CD4-positive, CD25-positive, alpha-beta regulatory T cell (primary cell): ENCODE measurements at regions not wholly inside any gene's neighbourhood (a gene's known extent, or its start where the extent isn't known, plus 50 kb on each side); places are given as distances from the start of the nearest gene placed in this dataset.
"Not testable (repeated sequence)": the region's sequence is repeated elsewhere in the genome, so short reads cannot be mapped to it uniquely, and the experiment has no call there.

Source experiments
- ATAC-seq, 2 donors: fragments of 150-1000 bp; cut with Tn5 transposase; one replicate each; pipeline ENCODE4 v1.10.0; 2021; ENCODE audit warnings: low read depth in 2 of 2, moderate number of reproducible peaks in 2 of 2, moderate library complexity in 1 of 2
- DNase-seq, 3 donors: peaks; one replicate each; pipeline versions ENCODE4 v3.0.0 to v3.0.0-alpha.2; 2012 to 2022; ENCODE audit warnings: mixed read lengths in 1 of 3
- H3K27ac ChIP-seq: one replicate; pipeline ENCODE4 v1.7.0; 2013; ENCODE audit warnings: mild to moderate bottlenecking, low read length; ENCODE audit not compliant: insufficient read depth, poor library complexity, severe bottlenecking
- H3K27me3 ChIP-seq: one replicate; pipeline ENCODE4 v1.7.0; 2013; ENCODE audit warnings: low read length; ENCODE audit not compliant: control insufficient read depth, insufficient read depth
- H3K36me3 ChIP-seq: one replicate; pipeline ENCODE4 v1.7.0; 2013; ENCODE audit warnings: mild to moderate bottlenecking, low read length, moderate library complexity; ENCODE audit not compliant: control insufficient read depth, insufficient read depth
- H3K4me1 ChIP-seq: 2 replicates; pipeline ENCODE4 v1.7.0; 2013; ENCODE audit warnings: mild to moderate bottlenecking, low read length; ENCODE audit not compliant: insufficient read depth, control insufficient read depth, poor library complexity, severe bottlenecking
- H3K4me3 ChIP-seq: one replicate; pipeline ENCODE4 v1.7.0; 2013; ENCODE audit warnings: low read depth, mild to moderate bottlenecking, low read length, moderate library complexity
- H3K9me3 ChIP-seq, 2 experiments: 1 replicate in 1 of 2; 2 replicates in 1 of 2; pipeline ENCODE4 v1.7.0; 2013; ENCODE audit warnings: low read length in 2 of 2, mild to moderate bottlenecking in 1 of 2, moderate library complexity in 1 of 2; ENCODE audit not compliant: control insufficient read depth in 2 of 2
- H3K27ac Mint-ChIP-seq, 3 donors: one replicate each; pipeline ENCODE4 v1.8.0; 2020 to 2022; ENCODE audit warnings: mild to moderate bottlenecking in 3 of 3, mixed read lengths in 3 of 3, moderate library complexity in 2 of 3
- H3K27me3 Mint-ChIP-seq: one replicate; pipeline ENCODE4 v1.8.0; 2022; ENCODE audit warnings: mild to moderate bottlenecking, mixed read lengths
- H3K36me3 Mint-ChIP-seq: one replicate; pipeline ENCODE4 v1.8.0; 2020; ENCODE audit warnings: mixed read lengths
- H3K4me1 Mint-ChIP-seq, 4 donors: one replicate each; pipeline ENCODE4 v1.8.0; 2020 to 2022; ENCODE audit warnings: mixed read lengths in 4 of 4, mild to moderate bottlenecking in 1 of 4
- H3K4me3 Mint-ChIP-seq, 4 donors: one replicate each; pipeline ENCODE4 v1.8.0; 2020 to 2022; ENCODE audit warnings: mild to moderate bottlenecking in 4 of 4, mixed read lengths in 4 of 4, moderate library complexity in 3 of 4
- H3K9me3 Mint-ChIP-seq, 7 donors: one replicate each; pipeline ENCODE4 v1.8.0; 2020 to 2022; ENCODE audit warnings: mixed read lengths in 7 of 7, mild to moderate bottlenecking in 3 of 7, moderate library complexity in 2 of 7

- DNase-seq (no peak), ATAC-seq (no peak)
- Mint-ChIP-seq H3K27ac (no peak overlapping the region), H3K4me3 (no peak overlapping the region), H3K4me1 (no peaks in the 10 kb centered on the region), H3K9me3 (peaks cover 0 to 11% (median 4%) of the 10 kb centered on the region in 7 donors), H3K27me3 (peaks cover 9% of the 10 kb centered on the region), H3K36me3 (no peaks in the 10 kb centered on the region)
- Histone ChIP-seq H3K27me3 (peaks cover 15% of the 10 kb centered on the region), H3K27ac (no peak overlapping the region), H3K4me3 (no peak overlapping the region), H3K9me3 (peaks cover 11 to 13% of the 10 kb centered on the region in 2 experiments), H3K36me3 (no peaks in the 10 kb centered on the region), H3K4me1 (no peaks in the 10 kb centered on the region)
These were observed 300.4 kb downstream of the DLEU7 start for GRCh38 chr13:50543141-50543540.

DNA sequence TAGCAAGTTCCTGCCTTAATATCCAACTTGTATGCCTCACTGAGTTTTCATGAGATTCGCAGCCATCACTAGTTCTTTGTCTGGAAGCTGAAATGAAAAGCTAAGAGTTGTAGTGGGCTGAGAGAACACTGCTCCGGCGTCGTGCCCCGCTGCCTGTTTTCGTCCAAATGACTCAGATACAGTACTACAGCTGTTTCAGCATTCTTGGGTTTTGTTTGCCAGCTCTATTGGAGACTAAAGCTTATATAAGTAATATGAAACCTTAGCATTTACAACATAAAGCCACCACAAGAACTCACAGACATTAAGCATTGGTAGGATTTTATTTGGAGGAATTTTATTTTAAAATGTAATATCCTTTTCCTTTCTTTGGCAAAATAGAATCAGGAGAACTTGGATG lies 299.7 kb downstream of the DLEU7 start:
- H3K27me3 Mint-ChIP-seq = peaks cover 9% of the 10 kb centered on the region
- no peak overlapping the region for H3K4me3 Mint-ChIP-seq
- peaks cover 4 to 7% of the 10 kb centered on the region in 2 experiments for H3K9me3 ChIP-seq
- no peak overlapping the region for H3K27ac Mint-ChIP-seq
- no peaks in the 10 kb centered on the region for H3K36me3 ChIP-seq
- peaks cover 0 to 7% (median 4%) of the 10 kb centered on the region in 7 donors for H3K9me3 Mint-ChIP-seq
- H3K4me1 Mint-ChIP-seq = no peaks in the 10 kb centered on the region
- no peak overlapping the region for H3K4me3 ChIP-seq
- H3K36me3 Mint-ChIP-seq = no peaks in the 10 kb centered on the region
- no peaks in the 10 kb centered on the region for H3K4me1 ChIP-seq
- no peak for ATAC-seq
- no peak overlapping the region for H3K27ac ChIP-seq
- peaks cover 13% of the 10 kb centered on the region for H3K27me3 ChIP-seq
- no peak for DNase-seq

- no peaks in the 10 kb centered on the region for H3K4me1 Mint-ChIP-seq
- Histone ChIP-seq H3K4me3 (no peak overlapping the region), H3K27ac (no peak overlapping the region), H3K27me3 (peaks cover 13% of the 10 kb centered on the region), H3K9me3 (peaks cover under 1 to 2% of the 10 kb centered on the region in 2 experiments), H3K36me3 (no peaks in the 10 kb centered on the region), H3K4me1 (no peaks in the 10 kb centered on the region)
- no peak overlapping the region for H3K27ac Mint-ChIP-seq
- no peak for ATAC-seq
- DNase-seq = no peak
- peaks cover 9% of the 10 kb centered on the region for H3K27me3 Mint-ChIP-seq
- no peaks in the 10 kb centered on the region for H3K36me3 Mint-ChIP-seq
- no peak overlapping the region for H3K4me3 Mint-ChIP-seq
- peaks cover 0 to 4% (median 0%) of the 10 kb centered on the region in 7 donors for H3K9me3 Mint-ChIP-seq
These were observed 299.3 kb downstream of the DLEU7 start for GRCh38 chr13:50544211-50544610.

- H3K9me3 ChIP-seq, H3K4me3 ChIP-seq, H3K27ac Mint-ChIP-seq, H3K27me3 Mint-ChIP-seq, H3K27ac ChIP-seq, H3K9me3 Mint-ChIP-seq, H3K27me3 ChIP-seq, ATAC-seq, H3K36me3 Mint-ChIP-seq, H3K4me3 Mint-ChIP-seq, H3K4me1 Mint-ChIP-seq, DNase-seq, H3K36me3 ChIP-seq, H3K4me1 ChIP-seq: not testable (repeated sequence)
These were observed 296.3 kb downstream of the DLEU7 start for GRCh38 chr13:50547175-50547574.

DNA sequence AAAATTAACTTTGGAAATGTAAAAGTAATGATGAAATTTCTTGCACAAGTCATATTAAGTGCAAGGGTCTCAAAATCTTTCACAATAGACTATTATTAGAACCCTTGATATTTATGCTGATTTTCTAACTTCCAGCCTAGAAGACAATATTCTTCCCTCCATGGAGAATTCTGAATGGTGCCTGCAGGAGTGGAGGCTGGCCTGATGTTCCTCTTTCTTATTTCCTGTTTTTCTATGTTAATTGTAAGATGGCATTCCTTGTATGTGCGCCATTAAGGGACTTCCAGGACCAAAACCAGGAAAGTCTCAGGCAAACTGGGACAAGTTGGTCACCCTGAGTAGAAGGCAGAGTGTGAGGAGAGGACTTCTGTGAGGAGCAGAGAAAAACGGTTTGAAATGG lies 294.9 kb downstream of the DLEU7 start:
- Mint-ChIP-seq H3K4me1 (no peaks in the 10 kb centered on the region), H3K9me3 (peaks cover 0 to 4% (median 0%) of the 10 kb centered on the region in 7 donors), H3K36me3 (no peaks in the 10 kb centered on the region), H3K27ac (no peak overlapping the region), H3K4me3 (no peak overlapping the region), H3K27me3 (peaks cover 4% of the 10 kb centered on the region)
- ATAC-seq (no peak), DNase-seq (no peak)
- no peak overlapping the region for H3K4me3 ChIP-seq
- H3K27ac ChIP-seq = no peak overlapping the region
- H3K9me3 ChIP-seq = no peaks in the 10 kb centered on the region
- H3K27me3 ChIP-seq = peaks cover 5% of the 10 kb centered on the region
- no peaks in the 10 kb centered on the region for H3K4me1 ChIP-seq
- no peaks in the 10 kb centered on the region for H3K36me3 ChIP-seq

DNA sequence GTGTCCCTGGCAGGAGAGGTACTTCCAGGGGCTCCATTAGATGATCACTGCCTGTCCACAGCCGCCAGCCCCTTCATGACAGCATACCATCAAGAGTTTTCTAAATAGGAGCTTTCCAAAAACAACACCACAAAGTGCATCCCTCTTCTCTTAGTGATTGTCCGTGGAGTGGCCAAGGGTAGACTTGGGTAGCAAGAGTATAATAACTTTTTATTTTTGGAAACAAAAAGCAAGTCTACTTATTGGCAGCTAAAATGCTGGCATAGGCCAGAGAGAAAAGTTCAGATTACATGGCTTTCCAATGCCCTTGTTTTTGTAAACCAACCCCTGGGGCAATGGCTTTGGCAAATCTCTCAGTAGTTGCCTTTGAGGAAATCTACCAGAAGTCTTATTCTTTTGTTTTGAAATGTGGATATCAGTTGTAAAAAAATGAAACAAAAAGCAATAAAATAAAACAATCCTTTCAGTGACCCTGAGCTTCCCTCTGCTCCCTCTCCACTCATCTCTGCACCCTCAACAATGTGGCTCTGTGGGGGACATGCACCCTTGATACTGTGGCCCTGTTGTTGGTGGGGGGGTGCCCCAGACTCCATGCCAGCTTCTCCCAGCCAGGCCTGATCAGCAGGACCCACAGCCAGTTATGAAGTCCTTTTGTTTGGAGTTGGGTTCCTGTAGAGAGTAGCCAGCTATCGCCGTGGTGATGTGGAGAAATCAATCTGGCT lies 294.1 kb downstream of the DLEU7 start:
- DNase-seq (no peak), ATAC-seq (no peak)

DNA sequence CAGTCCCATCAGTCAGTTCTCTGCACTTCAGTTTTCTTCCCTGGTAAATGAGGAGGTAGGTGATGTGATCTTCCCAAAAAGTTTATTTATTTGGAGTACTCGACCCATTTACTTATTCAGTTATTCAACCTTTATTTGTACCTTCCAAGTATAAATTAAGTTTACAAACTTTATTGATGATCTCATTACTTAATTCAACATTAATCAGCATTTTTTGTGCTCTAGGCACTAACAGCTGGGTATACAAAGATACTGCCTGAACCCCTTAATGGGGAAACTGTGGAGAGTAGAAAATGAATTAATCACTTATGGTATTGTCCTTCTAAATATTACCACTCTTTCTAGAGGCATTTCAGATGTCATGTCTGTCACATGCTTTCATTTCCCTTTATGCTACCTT lies 293.3 kb downstream of the DLEU7 start:
- H3K4me1 ChIP-seq = no peaks in the 10 kb centered on the region
- no peak overlapping the region for H3K4me3 Mint-ChIP-seq
- H3K27ac Mint-ChIP-seq = no peak overlapping the region

More for the DNA sequence above, 294.1 kb downstream of the DLEU7 start:
- Histone ChIP-seq H3K27ac (no peak overlapping the region), H3K27me3 (peaks cover 2% of the 10 kb centered on the region), H3K4me3 (no peak overlapping the region), H3K4me1 (no peaks in the 10 kb centered on the region), H3K36me3 (no peaks in the 10 kb centered on the region), H3K9me3 (no peaks in the 10 kb centered on the region)
- Mint-ChIP-seq H3K4me1 (no peaks in the 10 kb centered on the region), H3K36me3 (no peaks in the 10 kb centered on the region), H3K9me3 (peaks cover 0 to 6% (median 2%) of the 10 kb centered on the region in 7 donors), H3K27me3 (peaks cover 4% of the 10 kb centered on the region), H3K27ac (no peak overlapping the region), H3K4me3 (no peak overlapping the region)

DNA sequence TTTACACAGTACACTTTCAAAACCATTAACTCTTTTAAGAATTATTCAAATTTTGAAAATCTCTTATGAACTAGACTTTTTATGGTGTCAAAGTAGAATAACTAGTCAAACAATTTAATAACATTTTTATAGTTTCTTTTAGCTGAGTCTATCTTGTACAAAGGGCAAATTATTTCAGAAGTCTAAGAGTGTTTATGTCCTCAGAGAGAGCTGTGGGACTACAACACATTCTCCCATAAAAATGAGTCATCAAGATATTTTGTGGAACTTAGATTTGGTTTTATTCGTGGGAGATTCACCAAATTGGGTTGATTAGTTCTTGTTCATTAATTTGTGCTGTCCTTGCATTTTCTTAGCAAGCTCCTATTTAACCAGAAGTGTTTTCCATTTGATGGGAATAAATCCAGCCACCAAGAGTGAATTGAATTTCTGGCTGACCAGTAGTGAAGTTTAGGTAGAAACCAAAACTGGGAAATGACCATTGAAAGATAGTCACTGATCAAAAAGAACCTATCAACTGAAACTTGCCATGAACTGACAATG lies 291.0 kb downstream of the DLEU7 start:
- Histone ChIP-seq H3K36me3 (no peaks in the 10 kb centered on the region), H3K9me3 (no peaks in the 10 kb centered on the region), H3K27ac (no peak overlapping the region), H3K4me3 (no peak overlapping the region), H3K4me1 (no peaks in the 10 kb centered on the region), H3K27me3 (peaks cover 8% of the 10 kb centered on the region)
- Mint-ChIP-seq H3K4me3 (no peak overlapping the region), H3K27ac (no peak overlapping the region), H3K9me3 (peaks cover 0 to 6% (median 0%) of the 10 kb centered on the region in 7 donors), H3K4me1 (no peaks in the 10 kb centered on the region), H3K27me3 (peaks cover 4% of the 10 kb centered on the region), H3K36me3 (no peaks in the 10 kb centered on the region)
- no peak for DNase-seq
- ATAC-seq = no peak

More for the DNA sequence above, 293.3 kb downstream of the DLEU7 start:
- Mint-ChIP-seq H3K27me3 (peaks cover 4% of the 10 kb centered on the region), H3K4me1 (no peaks in the 10 kb centered on the region), H3K9me3 (peaks cover 0 to 6% (median under 1%) of the 10 kb centered on the region in 7 donors), H3K36me3 (no peaks in the 10 kb centered on the region)
- ATAC-seq (no peak), DNase-seq (no peak)
- Histone ChIP-seq H3K4me3 (no peak overlapping the region), H3K9me3 (no peaks in the 10 kb centered on the region), H3K36me3 (no peaks in the 10 kb centered on the region), H3K27me3 (no peaks in the 10 kb centered on the region), H3K27ac (no peak overlapping the region)
